ENCODE measurements at regions not wholly inside any gene's neighbourhood (a gene's known extent, or its start where the extent isn't known, plus 50 kb on each side); places are given as distances from the start of the nearest gene placed in this dataset.

DNA sequence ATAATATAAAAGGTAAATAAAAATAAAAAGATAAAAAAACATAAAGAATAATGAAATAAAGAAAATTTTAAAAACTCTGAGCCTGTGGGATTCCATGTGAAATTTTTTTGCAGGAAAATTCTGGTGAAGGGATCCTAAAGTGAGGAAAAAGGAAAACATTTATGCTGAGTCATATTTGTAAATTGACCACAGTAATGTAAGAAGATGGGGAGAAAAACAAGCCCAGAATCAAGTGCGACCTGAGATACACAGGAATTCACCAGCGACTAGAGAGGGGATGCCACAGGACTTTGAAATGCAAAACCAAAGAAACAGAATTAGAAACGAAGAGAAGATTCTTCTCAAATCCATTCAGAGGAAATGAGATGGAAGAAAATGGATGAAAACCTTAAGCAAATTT is 133.8 kb upstream of the PFKP start:
- no peak for TF ChIP-seq EZH2 (IDR thresholded peaks at IDR 0.05; ENCODE audit: borderline replicate concordance, insufficient read depth, low read depth, low read length, poor library complexity, severe bottlenecking)
- no peak for TF ChIP-seq CTCF (IDR thresholded peaks at IDR 0.05)
- H3K27me3 ChIP-seq (replicated peaks in 1 of 4; ENCODE audit: control extremely low read depth in 1 of 4, control insufficient read depth in 3 of 4, insufficient read depth in 4 of 4, low read length in 3 of 4): peaks cover 0 to 3% (median under 1%) of the 10 kb centered on the region in 4 experiments
- no peak for ATAC-seq (ENCODE audit: low read depth)
- H2AFZ ChIP-seq (ENCODE audit: insufficient read depth, low read depth, low read length, poor library complexity, severe bottlenecking): no peak overlapping the region
- no peaks in the 10 kb centered on the region for H3K36me3 ChIP-seq (replicated peaks in 1 of 2; ENCODE audit: control extremely low read depth in 1 of 2, control insufficient read depth in 1 of 2, extremely low read depth in 1 of 2, insufficient read depth in 2 of 2, low read length in 1 of 2)
- ChIA-PET CTCF (no interaction called here), POLR2A (no interaction called here)
- no peak overlapping the region for H3K4me2 ChIP-seq (replicated peaks; ENCODE audit: low read depth, low read length, poor library complexity, severe bottlenecking)
- no peaks in the 10 kb centered on the region for H3K79me2 ChIP-seq (ENCODE audit: control insufficient read depth, insufficient read depth, low read length)
- no peak overlapping the region for H3K4me3 ChIP-seq (ENCODE audit: control extremely low read depth in 1 of 5, extremely low read depth in 1 of 5, insufficient read depth in 1 of 5, low read depth in 2 of 5, low read length in 4 of 5)
- no peak overlapping the region for H3K9ac ChIP-seq (ENCODE audit: low read length)
- H3K4me1 ChIP-seq (ENCODE audit: control insufficient read depth in 2 of 2, insufficient read depth in 2 of 2, low read length in 2 of 2): no peaks in the 10 kb centered on the region
- Mint-ChIP-seq H3K4me1 (no peaks in the 10 kb centered on the region), H3K9me3 (ENCODE audit: insufficient read depth) (no peaks in the 10 kb centered on the region), H3K27me3 (peaks cover 26% of the 10 kb centered on the region), H3K4me3 (no peak overlapping the region), H3K27ac (no peak overlapping the region)
- H3K27ac ChIP-seq (ENCODE audit: low read length in 2 of 2): no peak overlapping the region
- intact Hi-C loops (cut with micrococcal nuclease): no loop called here
- DNase-seq: no peak
- no peaks in the 10 kb centered on the region for H4K20me1 ChIP-seq (ENCODE audit: control insufficient read depth, insufficient read depth, low read length, poor library complexity, severe bottlenecking)
- peaks cover 0 to 6% (median 0%) of the 10 kb centered on the region in 3 donors for H3K9me3 ChIP-seq (ENCODE audit: control extremely low read depth in 1 of 3, control insufficient read depth in 2 of 3, insufficient read depth in 1 of 3, low read length in 2 of 3)
- no CpG with 5 or more reads among the region's 3 CpGs for WGBS (ENCODE audit: insufficient coverage)

DNA sequence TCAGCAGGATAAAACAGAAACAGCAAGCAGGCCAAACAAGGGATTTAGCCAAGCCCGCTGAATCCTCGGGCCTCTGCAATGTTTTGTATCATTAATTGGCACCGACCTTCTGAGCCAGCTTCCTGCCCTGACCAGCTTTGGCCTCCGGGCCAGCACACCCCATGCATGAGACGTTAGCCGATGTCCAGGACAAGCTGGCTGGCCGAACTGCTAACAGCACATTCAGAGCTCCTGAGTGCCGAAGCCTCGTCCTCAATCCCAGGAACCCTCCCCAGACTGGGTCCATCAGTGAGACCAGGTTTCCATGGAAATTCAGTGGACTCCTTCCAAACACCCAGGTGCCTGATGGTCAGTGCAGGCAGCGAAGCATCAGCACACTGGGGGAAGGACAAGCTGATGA is 134.3 kb upstream of the PFKP start:
- Mint-ChIP-seq H3K4me3 (no peak overlapping the region), H3K4me1 (peaks cover 3% of the 10 kb centered on the region), H3K27ac (no peak overlapping the region), H3K27me3 (peaks cover 30% of the 10 kb centered on the region), H3K9me3 (ENCODE audit: insufficient read depth) (no peaks in the 10 kb centered on the region)
- H3K4me3 ChIP-seq (ENCODE audit: control extremely low read depth in 1 of 5, extremely low read depth in 1 of 5, insufficient read depth in 1 of 5, low read depth in 2 of 5, low read length in 4 of 5): no peak overlapping the region
- ChIA-PET CTCF (no interaction called here), POLR2A (no interaction called here)
- no peak overlapping the region for H3K9ac ChIP-seq (ENCODE audit: low read length)
- no peak for ATAC-seq (ENCODE audit: low read depth)
- no peaks in the 10 kb centered on the region for H3K36me3 ChIP-seq (replicated peaks in 1 of 2; ENCODE audit: control extremely low read depth in 1 of 2, control insufficient read depth in 1 of 2, extremely low read depth in 1 of 2, insufficient read depth in 2 of 2, low read length in 1 of 2)
- intact Hi-C loops (cut with micrococcal nuclease): no loop called here
- no peak for DNase-seq
- H2AFZ ChIP-seq (ENCODE audit: insufficient read depth, low read depth, low read length, poor library complexity, severe bottlenecking): no peak overlapping the region
- H3K27ac ChIP-seq (ENCODE audit: low read length in 2 of 2): no peak overlapping the region
- WGBS (ENCODE audit: insufficient coverage): 93% methylated on average over 9 of the region's 10 CpGs
- no peaks in the 10 kb centered on the region for H4K20me1 ChIP-seq (ENCODE audit: control insufficient read depth, insufficient read depth, low read length, poor library complexity, severe bottlenecking)
- TF ChIP-seq EZH2 (IDR thresholded peaks at IDR 0.05; ENCODE audit: borderline replicate concordance, insufficient read depth, low read depth, low read length, poor library complexity, severe bottlenecking): no peak
- TF ChIP-seq CTCF (IDR thresholded peaks at IDR 0.05): no peak
- peaks cover 0 to 6% (median 0%) of the 10 kb centered on the region in 3 donors for H3K9me3 ChIP-seq (ENCODE audit: control extremely low read depth in 1 of 3, control insufficient read depth in 2 of 3, insufficient read depth in 1 of 3, low read length in 2 of 3)
- peaks cover 0 to 6% (median 3%) of the 10 kb centered on the region in 4 experiments for H3K27me3 ChIP-seq (replicated peaks in 1 of 4; ENCODE audit: control extremely low read depth in 1 of 4, control insufficient read depth in 3 of 4, insufficient read depth in 4 of 4, low read length in 3 of 4)
- no peak overlapping the region for H3K4me2 ChIP-seq (replicated peaks; ENCODE audit: low read depth, low read length, poor library complexity, severe bottlenecking)
- no peaks in the 10 kb centered on the region for H3K4me1 ChIP-seq (ENCODE audit: control insufficient read depth in 2 of 2, insufficient read depth in 2 of 2, low read length in 2 of 2)
- H3K79me2 ChIP-seq (ENCODE audit: control insufficient read depth, insufficient read depth, low read length): no peaks in the 10 kb centered on the region

Data from B cell (primary cell).